RWPE2 (cell line): ENCODE measurements at regions not wholly inside any gene's neighbourhood (a gene's known extent, or its start where the extent isn't known, plus 50 kb on each side); places are given as distances from the start of the nearest gene placed in this dataset.
"Not testable (repeated sequence)": the region's sequence is repeated elsewhere in the genome, so short reads cannot be mapped to it uniquely, and the experiment has no call there.

Experiments used
- ATAC-seq: fragments of 200-7000 bp; cut with Tn5 transposase; 3 replicates; pipeline ENCODE4 v1.9.1; 2021; ENCODE audit warnings: low read depth
- DNase-seq: peaks from one replicate; pipeline ENCODE4 v3.0.0-alpha.2; 2020; ENCODE audit warnings: low spot score
- H3K27ac ChIP-seq: fragments of 450-650 bp; 2 replicates; pipeline ENCODE4 v1.5.1; 2017; ENCODE audit warnings: mild to moderate bottlenecking; ENCODE audit not compliant: poor library complexity, severe bottlenecking
- H3K27me3 ChIP-seq: fragments of 250-450 bp; sonication (Bioruptor Pico); 2 replicates; pipeline ENCODE4 v1.5.1; 2021; ENCODE audit warnings: mild to moderate bottlenecking, moderate library complexity; ENCODE audit not compliant: insufficient read depth, poor library complexity, severe bottlenecking
- H3K36me3 ChIP-seq: fragments of 250-450 bp; sonication (Bioruptor Pico); 2 replicates; pipeline ENCODE4 v1.5.1; 2020; ENCODE audit warnings: low read depth, mild to moderate bottlenecking, moderate library complexity
- H3K4me1 ChIP-seq: fragments of 250-450 bp; sonication (Bioruptor Pico); 2 replicates; pipeline ENCODE4 v1.5.1; 2021; ENCODE audit warnings: mild to moderate bottlenecking, moderate library complexity; ENCODE audit not compliant: insufficient read depth, poor library complexity, severe bottlenecking
- H3K4me3 ChIP-seq: fragments of 250-450 bp; sonication (Bioruptor Pico); 2 replicates; pipeline ENCODE4 v1.5.1; 2021; ENCODE audit warnings: mild to moderate bottlenecking, moderate library complexity; ENCODE audit not compliant: severe bottlenecking
- H3K9me3 ChIP-seq: fragments of 250-450 bp; sonication (Bioruptor Pico); 2 replicates; pipeline ENCODE4 v1.5.1; 2021; ENCODE audit warnings: mild to moderate bottlenecking, moderate library complexity; ENCODE audit not compliant: severe bottlenecking
- TF ChIP-seq, protein P1 (sequence below): fragments of 450-650 bp; IDR thresholded peaks from one replicate; pipeline ENCODE4 v1.5.1; 2017; ENCODE audit warnings: mild to moderate bottlenecking, moderate library complexity; ENCODE audit not compliant: poor library complexity, severe bottlenecking

DNA sequence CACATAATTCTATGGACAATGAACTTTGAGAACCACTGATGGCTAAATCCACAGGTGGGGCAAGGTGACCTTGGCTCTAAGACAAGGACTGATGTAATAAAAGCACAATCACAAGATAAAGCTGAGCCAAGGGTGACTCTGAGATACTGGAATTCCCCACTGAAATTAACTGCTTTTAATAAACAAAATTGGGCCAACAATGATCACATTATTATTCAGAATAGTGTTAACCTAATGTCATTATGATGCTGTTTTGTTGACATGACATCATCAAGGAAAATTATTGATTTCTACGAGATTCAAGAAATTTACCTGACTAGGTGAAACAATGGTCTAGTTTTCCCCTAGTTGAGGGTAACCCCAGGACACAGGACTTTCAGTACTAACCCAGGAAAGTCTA lies 273.7 kb upstream of the NFIA start:
- H3K36me3 ChIP-seq, result no peaks in the 10 kb centered on the region
- no peaks in the 10 kb centered on the region for H3K4me1 ChIP-seq
- TF ChIP-seq, protein P1, sequence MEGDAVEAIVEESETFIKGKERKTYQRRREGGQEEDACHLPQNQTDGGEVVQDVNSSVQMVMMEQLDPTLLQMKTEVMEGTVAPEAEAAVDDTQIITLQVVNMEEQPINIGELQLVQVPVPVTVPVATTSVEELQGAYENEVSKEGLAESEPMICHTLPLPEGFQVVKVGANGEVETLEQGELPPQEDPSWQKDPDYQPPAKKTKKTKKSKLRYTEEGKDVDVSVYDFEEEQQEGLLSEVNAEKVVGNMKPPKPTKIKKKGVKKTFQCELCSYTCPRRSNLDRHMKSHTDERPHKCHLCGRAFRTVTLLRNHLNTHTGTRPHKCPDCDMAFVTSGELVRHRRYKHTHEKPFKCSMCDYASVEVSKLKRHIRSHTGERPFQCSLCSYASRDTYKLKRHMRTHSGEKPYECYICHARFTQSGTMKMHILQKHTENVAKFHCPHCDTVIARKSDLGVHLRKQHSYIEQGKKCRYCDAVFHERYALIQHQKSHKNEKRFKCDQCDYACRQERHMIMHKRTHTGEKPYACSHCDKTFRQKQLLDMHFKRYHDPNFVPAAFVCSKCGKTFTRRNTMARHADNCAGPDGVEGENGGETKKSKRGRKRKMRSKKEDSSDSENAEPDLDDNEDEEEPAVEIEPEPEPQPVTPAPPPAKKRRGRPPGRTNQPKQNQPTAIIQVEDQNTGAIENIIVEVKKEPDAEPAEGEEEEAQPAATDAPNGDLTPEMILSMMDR, result no peak
- no peak for DNase-seq
- H3K9me3 ChIP-seq, result no peaks in the 10 kb centered on the region
- H3K27me3 ChIP-seq, result no peaks in the 10 kb centered on the region
- no peak overlapping the region for H3K27ac ChIP-seq
- ATAC-seq, result no peak
- H3K4me3 ChIP-seq, result no peak overlapping the region

DNA sequence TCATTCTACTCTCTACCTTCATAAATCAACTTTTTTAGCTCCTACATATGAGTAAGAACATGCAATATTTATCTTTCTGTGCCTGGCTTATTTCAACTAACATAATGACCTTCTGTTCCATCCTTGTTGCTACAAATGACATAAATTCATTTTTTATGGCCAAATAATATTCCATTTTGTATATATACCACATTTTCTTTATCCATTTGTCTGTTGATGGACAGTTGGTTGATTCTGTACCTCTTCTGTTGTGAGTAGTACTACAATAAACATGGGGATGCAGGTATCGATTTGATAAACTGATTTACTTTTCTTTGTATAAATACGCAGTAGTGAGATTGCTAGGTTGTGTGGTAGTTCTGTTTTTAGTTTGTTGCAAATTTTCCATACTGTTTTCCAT lies 279.5 kb upstream of the NFIA start:
- Histone ChIP-seq H3K4me1 (no peaks in the 10 kb centered on the region), H3K9me3 (no peaks in the 10 kb centered on the region), H3K27ac (no peak overlapping the region), H3K27me3 (peaks cover 2% of the 10 kb centered on the region), H3K4me3 (no peak overlapping the region), H3K36me3 (no peaks in the 10 kb centered on the region)
- DNase-seq (no peak), ATAC-seq (no peak)
- TF ChIP-seq, protein P1, result no peak

DNA sequence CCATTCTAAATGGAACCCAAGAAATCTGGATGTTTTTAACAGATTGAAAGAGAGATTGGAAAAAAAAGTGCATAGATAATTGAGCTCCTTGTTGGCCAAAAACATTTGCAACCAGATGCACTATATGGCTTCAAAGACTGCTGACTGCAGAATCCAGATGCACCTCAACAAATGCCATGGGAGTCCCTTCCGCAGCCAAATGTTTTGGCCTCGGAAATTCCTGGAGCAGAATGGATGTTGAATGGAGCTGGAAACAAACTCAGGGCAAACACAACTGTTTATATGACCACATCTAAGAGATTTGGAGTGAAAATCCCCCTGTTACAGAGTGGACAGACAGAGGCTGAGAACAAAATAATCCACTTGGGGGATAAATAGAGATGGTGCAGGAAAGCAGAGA lies 285.0 kb upstream of the NFIA start:
- H3K27me3 ChIP-seq, result peaks cover 5% of the 10 kb centered on the region
- no peak overlapping the region for H3K4me3 ChIP-seq
- no peaks in the 10 kb centered on the region for H3K4me1 ChIP-seq
- H3K27ac ChIP-seq, result no peak overlapping the region
- TF ChIP-seq, protein P1, result no peak
- H3K9me3 ChIP-seq, result no peaks in the 10 kb centered on the region
- ATAC-seq (no peak), DNase-seq (no peak)
- H3K36me3 ChIP-seq, result no peaks in the 10 kb centered on the region

DNA sequence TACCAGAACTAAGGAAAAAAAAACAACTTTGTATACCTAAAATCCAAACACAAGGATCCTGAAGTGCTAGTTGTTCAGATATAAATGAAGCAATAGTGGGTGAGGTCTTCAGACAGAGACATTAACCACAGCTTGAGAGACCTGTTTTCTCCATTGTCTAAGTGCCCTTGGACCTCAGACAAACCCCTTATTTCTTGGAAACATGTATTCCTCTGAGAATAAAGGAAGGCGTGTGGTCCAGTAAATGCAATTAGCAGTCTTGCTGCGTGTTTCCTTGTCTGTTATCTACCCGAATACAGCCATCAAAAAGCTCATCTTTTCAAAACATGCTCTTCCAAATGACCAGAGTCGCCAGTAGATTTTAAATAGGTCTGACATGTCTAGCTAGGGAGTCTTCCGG lies 291.1 kb upstream of the NFIA start:
- TF ChIP-seq, protein P1, result no peak
- Histone ChIP-seq H3K4me1 (no peaks in the 10 kb centered on the region), H3K27ac (no peak overlapping the region), H3K9me3 (no peaks in the 10 kb centered on the region), H3K4me3 (no peak overlapping the region), H3K36me3 (no peaks in the 10 kb centered on the region), H3K27me3 (peaks cover 3% of the 10 kb centered on the region)
- no peak for ATAC-seq
- no peak for DNase-seq

DNA sequence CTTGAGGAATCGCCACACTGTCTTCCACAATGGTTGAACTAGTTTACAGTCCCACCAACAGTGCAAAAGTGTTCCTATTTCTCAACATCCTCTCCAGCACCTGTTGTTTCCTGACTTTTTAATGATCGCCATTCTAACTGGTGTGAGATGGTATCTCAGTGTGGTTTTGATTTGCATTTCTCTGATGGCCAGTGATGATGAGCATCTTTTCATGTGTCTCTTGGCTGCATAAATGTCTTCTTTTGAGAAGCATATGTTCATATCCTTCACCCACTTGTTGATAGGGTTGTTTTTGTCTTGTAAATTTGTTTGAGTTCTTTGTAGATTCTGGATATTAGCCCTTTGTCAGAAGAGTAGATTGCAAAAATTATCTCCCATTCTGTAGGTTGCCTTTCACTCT lies 309.3 kb upstream of the NFIA start:
- H3K27ac ChIP-seq, ATAC-seq, H3K4me3 ChIP-seq, DNase-seq, H3K36me3 ChIP-seq, H3K27me3 ChIP-seq, H3K4me1 ChIP-seq, H3K9me3 ChIP-seq: not testable (repeated sequence)
